ENCODE measurements at regions not wholly inside any gene's neighbourhood (a gene's known extent, or its start where the extent isn't known, plus 50 kb on each side); places are given as distances from the start of the nearest gene placed in this dataset.

DNA sequence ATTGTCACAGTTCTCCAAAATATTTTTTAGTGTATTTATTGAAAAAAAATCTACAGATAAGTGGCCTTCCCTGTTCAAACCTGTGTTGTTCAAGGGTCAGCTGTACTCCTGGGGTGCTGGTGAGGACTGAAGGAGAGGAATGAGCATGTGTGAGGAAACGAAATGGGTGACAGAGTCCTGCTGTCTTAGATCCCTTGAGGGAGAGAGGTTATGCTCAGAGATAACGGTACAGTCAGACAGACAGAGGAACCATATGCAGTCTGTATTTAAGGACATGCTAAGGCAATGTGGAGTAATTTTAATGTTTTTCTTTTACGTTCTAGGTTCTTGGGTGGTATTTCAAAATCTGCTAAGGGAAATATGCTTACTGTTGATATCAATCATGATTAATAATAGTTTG lies 352.9 kb upstream of the RGS6 start:
- TF ChIP-seq POLR2A (IDR thresholded peaks at IDR 0.05; ENCODE audit: low read length) (no peak), GATA1 (IDR thresholded peaks at IDR 0.05; ENCODE audit: low read depth, low read length) (no peak)
- no peak for DNase-seq

DNA sequence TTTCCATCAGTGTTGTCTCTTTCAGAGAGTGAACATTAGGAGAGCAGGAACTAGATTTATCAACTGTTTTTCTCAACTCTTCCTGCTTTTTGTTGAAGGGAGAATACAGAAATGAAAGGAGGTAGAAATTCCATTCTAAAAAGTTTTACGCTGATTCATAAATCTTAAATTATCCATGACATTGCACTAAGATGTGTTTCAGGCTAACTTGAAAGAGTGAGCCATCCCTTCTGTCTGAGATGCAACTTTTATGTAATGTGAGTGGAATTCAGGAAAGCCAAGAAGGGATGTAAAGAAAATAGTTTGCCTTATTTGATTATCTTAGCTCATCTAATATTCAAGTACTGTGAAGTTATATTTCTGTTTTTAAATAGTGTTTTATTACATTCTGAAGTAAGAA lies 349.5 kb upstream of the RGS6 start:
- no peak for DNase-seq
- no peak for TF ChIP-seq GATA1 (IDR thresholded peaks at IDR 0.05; ENCODE audit: low read depth, low read length)
- no peak for TF ChIP-seq POLR2A (IDR thresholded peaks at IDR 0.05; ENCODE audit: low read length)

- no peak for TF ChIP-seq GATA1 (IDR thresholded peaks at IDR 0.05; ENCODE audit: low read depth, low read length)
- no peak for TF ChIP-seq POLR2A (IDR thresholded peaks at IDR 0.05; ENCODE audit: low read length)
- DNase-seq = no peak
Measured at GRCh38 chr14:71583194-71583593, 349.0 kb upstream of the RGS6 start.

- TF ChIP-seq POLR2A (IDR thresholded peaks at IDR 0.05; ENCODE audit: low read length) = no peak
- no peak for TF ChIP-seq GATA1 (IDR thresholded peaks at IDR 0.05; ENCODE audit: low read depth, low read length)
Measured at GRCh38 chr14:71583705-71584104, 348.5 kb upstream of the RGS6 start.

GRCh38 chr14:71585361-71585760 lies 346.9 kb upstream of the RGS6 start:
- TF ChIP-seq GATA1 (IDR thresholded peaks at IDR 0.05; ENCODE audit: low read depth, low read length) = no peak
- no peak for TF ChIP-seq POLR2A (IDR thresholded peaks at IDR 0.05; ENCODE audit: low read length)
- no peak for DNase-seq

More at GRCh38 chr14:71583705-71584104, 348.5 kb upstream of the RGS6 start:
- DNase-seq = no peak

DNA sequence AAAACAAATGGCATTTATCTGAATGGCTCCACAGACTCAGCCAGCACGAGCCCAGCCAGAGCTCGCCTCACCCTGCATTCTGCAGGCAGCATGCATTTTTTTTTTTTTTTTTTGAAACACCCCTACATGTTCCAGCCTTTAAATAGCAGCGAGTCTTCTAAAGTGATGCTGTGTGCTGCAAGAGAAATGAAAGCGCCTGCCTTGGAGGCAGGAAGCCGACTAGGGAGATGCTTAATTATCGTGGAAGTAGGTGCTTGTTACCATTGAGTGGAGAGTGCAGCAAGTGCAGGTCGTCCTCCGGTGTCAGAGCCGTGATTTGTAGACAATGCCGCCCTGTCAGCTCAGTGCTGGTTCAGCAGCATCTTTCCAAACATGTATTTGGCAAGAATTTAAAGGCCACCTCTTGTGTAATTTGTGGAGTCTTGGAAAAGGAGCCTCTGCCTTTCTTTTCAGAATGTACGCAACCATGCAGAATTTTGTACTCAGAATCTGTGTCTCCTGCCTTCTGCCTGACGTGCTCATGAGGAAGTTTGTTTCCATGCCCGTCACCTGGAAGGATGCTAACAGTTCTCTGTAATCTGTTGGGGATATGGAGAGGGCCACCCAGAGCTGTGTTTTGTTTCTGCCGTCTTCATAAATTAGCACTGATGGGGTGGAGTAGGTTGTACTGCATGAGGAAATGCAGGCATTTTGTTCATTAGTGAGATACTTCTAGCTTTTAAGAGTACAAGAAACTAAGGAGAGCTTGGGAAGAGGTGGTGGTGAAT lies 345.9 kb upstream of the RGS6 start:
- TF ChIP-seq GATA1 (IDR thresholded peaks at IDR 0.05; ENCODE audit: low read depth, low read length) = no peak
- no peak for TF ChIP-seq POLR2A (IDR thresholded peaks at IDR 0.05; ENCODE audit: low read length)
- no peak for DNase-seq

DNA sequence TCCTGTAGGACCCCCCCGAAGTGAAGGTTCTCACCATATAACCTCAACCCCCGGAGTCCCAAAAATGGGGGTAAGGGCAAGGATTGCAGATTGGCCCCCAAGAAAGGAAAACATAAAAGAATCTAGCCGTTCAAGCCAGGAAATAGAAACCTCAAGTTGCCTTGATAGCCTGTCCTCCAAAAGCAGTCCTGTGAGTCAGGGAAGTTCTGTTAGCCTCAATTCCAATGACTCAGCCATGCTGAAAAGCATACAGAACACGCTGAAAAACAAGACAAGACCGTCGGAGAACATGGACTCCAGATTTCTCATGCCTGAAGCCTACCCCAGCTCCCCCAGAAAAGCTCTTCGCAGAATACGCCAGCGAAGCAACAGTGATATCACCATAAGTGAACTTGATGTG lies 344.2 kb upstream of the RGS6 start:
- DNase-seq = no peak
- TF ChIP-seq GATA1 (IDR thresholded peaks at IDR 0.05; ENCODE audit: low read depth, low read length) (no peak), POLR2A (IDR thresholded peaks at IDR 0.05; ENCODE audit: low read length) (no peak)

GRCh38 chr14:71588576-71589215 lies 343.5 kb upstream of the RGS6 start:
- TF ChIP-seq POLR2A (IDR thresholded peaks at IDR 0.05; ENCODE audit: low read length) = no peak
- no peak for TF ChIP-seq GATA1 (IDR thresholded peaks at IDR 0.05; ENCODE audit: low read depth, low read length)
- DNase-seq = no peak

GRCh38 chr14:71589609-71590008 lies 342.6 kb upstream of the RGS6 start:
- no peak for DNase-seq
- TF ChIP-seq GATA1 (IDR thresholded peaks at IDR 0.05; ENCODE audit: low read depth, low read length) (no peak), POLR2A (IDR thresholded peaks at IDR 0.05; ENCODE audit: low read length) (no peak)

DNA sequence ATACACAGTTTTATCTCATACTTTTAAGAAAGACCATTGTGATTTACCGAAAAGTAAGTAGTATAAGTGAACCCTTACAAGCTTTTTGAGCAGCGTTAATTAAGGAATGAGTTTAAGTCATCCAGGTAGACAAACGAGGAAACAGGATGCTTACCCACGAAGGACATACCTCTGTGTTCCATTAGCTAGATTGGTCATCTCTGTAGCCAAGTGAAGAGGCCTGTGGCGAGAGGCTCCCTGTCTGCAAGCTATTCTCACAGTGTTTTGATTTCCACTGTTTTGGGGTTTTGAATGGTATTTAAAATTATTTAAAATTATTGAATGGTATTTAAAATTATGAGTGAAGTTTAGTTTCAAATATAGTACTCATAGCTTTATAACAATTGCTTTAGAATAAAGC lies 342.1 kb upstream of the RGS6 start:
- TF ChIP-seq GATA1 (IDR thresholded peaks at IDR 0.05; ENCODE audit: low read depth, low read length) = no peak
- TF ChIP-seq POLR2A (IDR thresholded peaks at IDR 0.05; ENCODE audit: low read length) = no peak
- DNase-seq = no peak

DNA sequence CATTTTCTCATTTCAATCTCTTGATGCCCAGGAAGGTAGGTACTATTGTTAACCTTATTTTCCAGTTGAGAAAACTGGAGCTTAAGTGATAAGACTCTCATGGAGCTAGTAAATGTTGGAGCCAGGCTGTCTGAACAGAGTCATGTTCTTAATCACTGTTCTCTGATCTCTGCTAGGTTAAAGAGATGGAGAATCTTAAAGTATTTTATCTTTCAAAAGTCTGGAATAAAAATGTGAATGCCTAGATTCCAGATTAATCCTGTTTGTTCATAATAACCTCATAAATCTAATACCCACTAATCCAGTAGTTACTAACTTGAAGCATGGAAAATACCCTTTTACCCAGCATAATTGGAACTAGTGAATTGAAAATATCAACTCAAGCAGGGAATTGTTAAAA lies 341.0 kb upstream of the RGS6 start:
- TF ChIP-seq POLR2A (IDR thresholded peaks at IDR 0.05; ENCODE audit: low read length) = no peak
- no peak for TF ChIP-seq GATA1 (IDR thresholded peaks at IDR 0.05; ENCODE audit: low read depth, low read length)
- no peak for DNase-seq

GRCh38 chr14:71591929-71592328 lies 340.3 kb upstream of the RGS6 start:
- TF ChIP-seq GATA1 (IDR thresholded peaks at IDR 0.05; ENCODE audit: low read depth, low read length) = no peak
- TF ChIP-seq POLR2A (IDR thresholded peaks at IDR 0.05; ENCODE audit: low read length) = no peak
- DNase-seq = no peak

DNA sequence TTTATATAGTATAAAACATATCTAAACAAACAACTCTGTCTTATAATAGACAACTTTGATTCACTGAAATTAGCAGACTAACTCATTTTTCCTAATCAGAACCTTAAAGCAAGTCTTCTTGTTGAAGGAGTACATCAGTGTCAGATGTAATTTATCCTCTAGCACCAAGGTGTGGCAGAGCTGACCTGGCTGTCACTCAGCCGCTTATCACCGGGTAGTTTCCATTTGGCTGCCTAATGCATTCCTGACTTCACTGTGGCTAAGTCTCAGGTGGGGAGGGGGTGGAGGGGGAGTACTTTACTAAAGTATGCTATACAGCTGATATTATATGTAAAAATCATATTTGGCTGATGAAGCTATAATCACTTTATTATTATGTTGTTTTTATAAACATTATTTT lies 339.9 kb upstream of the RGS6 start:
- peak; percentile 2 to 8 for DNase-seq
- TF ChIP-seq GATA1 (IDR thresholded peaks at IDR 0.05; ENCODE audit: low read depth, low read length) = no peak
- no peak for TF ChIP-seq POLR2A (IDR thresholded peaks at IDR 0.05; ENCODE audit: low read length)

DNA sequence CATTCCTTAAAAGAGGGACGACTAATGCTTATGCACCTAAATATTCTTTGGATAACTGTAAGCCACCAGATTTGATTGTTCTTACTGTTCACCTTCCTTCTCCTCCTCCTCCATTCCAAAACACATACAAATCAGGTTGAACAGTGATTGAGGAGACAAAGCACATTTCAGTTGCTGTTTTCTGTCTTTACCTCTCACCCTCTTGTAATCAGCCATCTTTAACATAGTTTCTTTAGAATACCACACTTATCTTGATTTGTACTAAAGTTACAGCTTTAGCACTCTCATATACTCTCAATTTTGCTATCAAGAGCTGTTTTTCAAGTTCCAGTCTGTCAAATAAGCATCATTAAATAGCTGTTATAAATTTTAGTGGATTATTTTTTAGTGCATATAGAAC lies 338.3 kb upstream of the RGS6 start:
- no peak for DNase-seq
- TF ChIP-seq POLR2A (IDR thresholded peaks at IDR 0.05; ENCODE audit: low read length) (no peak), GATA1 (IDR thresholded peaks at IDR 0.05; ENCODE audit: low read depth, low read length) (no peak)

- TF ChIP-seq GATA1 (IDR thresholded peaks at IDR 0.05; ENCODE audit: low read depth, low read length) (no peak), POLR2A (IDR thresholded peaks at IDR 0.05; ENCODE audit: low read length) (no peak)
- peak; percentile 26 to 63 for DNase-seq
Measured at GRCh38 chr14:71594821-71595220, 337.4 kb upstream of the RGS6 start.

All from erythroblast (primary cell).